ENCODE measurements at regions not wholly inside any gene's neighbourhood (a gene's known extent, or its start where the extent isn't known, plus 50 kb on each side); places are given as distances from the start of the nearest gene placed in this dataset.

GRCh38 chr19:20357921-20358320 is 190.9 kb downstream of the ZNF486 start:
- Histone ChIP-seq H4K20me1 (ENCODE audit: insufficient read depth, low read length) (no peaks in the 10 kb centered on the region), H3K27ac (ENCODE audit: insufficient read depth, low read length) (no peak overlapping the region), H3K9me3 (ENCODE audit: control insufficient read depth, insufficient read depth, low read length) (peaks cover 5% of the 10 kb centered on the region), H2AK9ac (replicated peaks; ENCODE audit: low read depth, low read length, poor library complexity) (no peak overlapping the region), H3K23ac (ENCODE audit: low read depth, low read length) (no peak overlapping the region), H3K9me1 (ENCODE audit: insufficient read depth, low read length) (no peaks in the 10 kb centered on the region), H3K4me3 (ENCODE audit: insufficient read depth, low read depth, low read length) (no peak overlapping the region), H3K27me3 (ENCODE audit: control insufficient read depth, insufficient read depth, low read length) (no peaks in the 10 kb centered on the region), H2BK20ac (ENCODE audit: low read depth, low read length) (no peak overlapping the region), H4K8ac (ENCODE audit: low read depth in 2 of 2, low read length in 2 of 2) (no peak overlapping the region), H4K5ac (ENCODE audit: low read depth, low read length) (no peak overlapping the region), H2BK15ac (ENCODE audit: low read depth, low read length) (no peak overlapping the region), H2AK5ac (ENCODE audit: low read depth, low read length) (no peak overlapping the region), H3K56ac (ENCODE audit: extremely low read depth, insufficient read depth, low read length) (no peak overlapping the region), H4K91ac (ENCODE audit: insufficient read depth, low read depth, low read length) (no peak overlapping the region), H3K79me1 (ENCODE audit: low read depth in 1 of 2, low read length in 2 of 2) (no peaks in the 10 kb centered on the region), H3K9ac (ENCODE audit: low read depth, low read length) (no peak overlapping the region), H3K14ac (replicated peaks; ENCODE audit: low read depth, low read length) (no peak overlapping the region), H3K4ac (ENCODE audit: low read depth, low read length) (no peak overlapping the region), H3K4me2 (ENCODE audit: low read depth, low read length) (no peak overlapping the region), H3K4me1 (ENCODE audit: control insufficient read depth, insufficient read depth, low read length) (no peaks in the 10 kb centered on the region), H2BK120ac (ENCODE audit: low read depth, low read length) (no peak overlapping the region), H3K36me3 (ENCODE audit: control insufficient read depth, insufficient read depth, low read length) (no peaks in the 10 kb centered on the region), H2AFZ (replicated peaks; ENCODE audit: low read length, poor library complexity) (no peak overlapping the region), H2BK5ac (ENCODE audit: low read depth, low read length, poor library complexity, severe bottlenecking) (no peak overlapping the region), H3K18ac (ENCODE audit: low read depth, low read length) (no peak overlapping the region)
- in situ Hi-C loops (cut with MboI; ENCODE audit: low sequenced_read_pairs) = no loop called here
- POLR2A ChIA-PET (ENCODE audit: unreplicated experiment) = no interaction called here
- no peak for TF ChIP-seq FOS (IDR thresholded peaks at IDR 0.05; ENCODE audit: low read depth, low read length)
- TF ChIP-seq RFX5 (IDR thresholded peaks at IDR 0.05; ENCODE audit: low read depth, low read length) = no peak
- dilution Hi-C loops (cut with HindIII; ENCODE audit: low sequenced_read_pairs, unreplicated experiment) = no loop called here
- DNase-seq = no peak
- no TSS peak for BruUV-seq (replicated peaks)
- no CpG with 5 or more reads among the region's 6 CpGs for WGBS, 2 experiments (ENCODE audit: extremely low coverage in 2 of 2, insufficient read length in 1 of 2)
- ATAC-seq (ENCODE audit: low read depth) = no peak
- CTCF ChIA-PET = no interaction called here
- intact Hi-C loops (cut with micrococcal nuclease) = no loop called here
